Left renal cortex interstitium (tissue), 4 donors: ENCODE measurements at regions not wholly inside any gene's neighbourhood (a gene's known extent, or its start where the extent isn't known, plus 50 kb on each side); places are given as distances from the start of the nearest gene placed in this dataset.
A peak's percentile ranks its signal among the peaks of the same experiment; 100 is the strongest.

Experiments
- DNase-seq, 4 donors: peaks; one replicate each; pipeline ENCODE4 v3.0.0-alpha.2; 2013; ENCODE audit warnings: low read depth in 4 of 4, low spot score in 2 of 4, missing footprints in 1 of 4

DNA sequence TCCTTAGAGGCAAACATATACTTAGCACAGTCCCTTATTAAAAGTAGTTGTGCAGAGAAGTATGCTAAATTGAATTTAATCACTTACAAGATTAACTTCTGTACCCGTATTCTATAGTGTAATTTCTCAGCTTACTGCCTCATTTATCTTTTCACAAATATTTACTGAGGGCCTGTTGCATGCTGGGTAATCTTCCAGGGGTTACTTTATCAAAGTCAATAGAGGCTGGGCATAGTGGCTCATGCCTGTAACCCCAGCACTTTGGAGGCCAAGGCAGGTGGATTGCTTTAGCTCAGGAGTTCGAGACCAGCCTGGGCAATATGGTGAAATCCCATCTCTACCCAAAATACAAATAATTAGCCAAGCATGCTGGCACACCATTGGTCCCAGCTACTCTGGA lies 111.7 kb upstream of the RAB27B start:
- no peak for DNase-seq

DNA sequence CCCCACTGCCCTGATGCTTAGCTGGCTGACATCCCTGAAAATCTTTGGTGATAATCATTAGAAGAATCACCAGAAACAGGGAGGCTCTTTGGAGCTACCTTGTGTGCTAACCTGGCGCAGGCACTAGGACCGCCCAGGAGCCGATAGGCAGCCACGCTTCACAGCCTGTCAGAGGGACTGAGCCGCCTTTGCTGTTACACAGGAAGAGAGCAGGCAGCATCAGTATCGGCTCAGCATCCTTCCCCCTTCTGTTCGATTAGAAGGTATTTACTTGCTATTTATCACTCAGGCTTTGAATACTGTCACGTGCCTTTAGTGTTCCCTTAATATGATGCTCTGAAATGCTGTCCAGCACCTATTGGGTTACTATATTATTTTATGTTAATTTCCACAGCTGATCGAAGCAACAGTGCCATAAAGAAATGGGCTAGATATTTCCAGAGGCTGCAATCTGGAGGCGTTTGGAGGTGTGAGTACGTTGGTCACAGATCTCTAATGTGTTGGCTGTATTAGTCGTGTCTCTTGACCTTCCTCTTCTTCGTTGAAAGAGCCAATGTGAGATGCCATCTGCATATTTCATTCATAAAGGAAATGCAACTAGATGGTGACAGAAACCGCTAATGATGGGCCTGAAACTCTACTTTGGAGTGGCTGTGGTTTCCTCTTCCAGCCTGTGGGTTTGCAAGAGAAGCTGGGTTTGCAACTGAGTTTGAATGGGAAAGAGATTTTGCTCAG lies 110.4 kb upstream of the RAB27B start:
- DNase-seq: peak in 1 of 4 donors; percentile 12

DNA sequence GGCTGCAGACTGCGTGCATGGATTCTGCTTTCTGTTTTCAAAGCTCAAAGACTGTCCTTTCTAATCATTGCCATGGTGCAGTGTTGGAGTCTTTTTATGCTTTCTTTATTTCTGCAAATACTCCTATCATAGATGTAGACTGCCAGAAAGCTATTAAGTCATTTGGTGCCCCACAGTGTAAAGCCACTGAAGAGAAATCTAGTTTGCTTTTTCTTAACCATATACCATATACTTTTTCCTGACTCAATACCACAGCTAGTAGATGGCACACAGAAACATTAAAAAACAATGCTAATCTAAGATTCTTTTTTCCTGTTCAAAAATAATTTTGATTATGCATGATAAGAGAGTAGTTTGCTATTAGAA lies 109.9 kb upstream of the RAB27B start:
- no peak for DNase-seq

DNA sequence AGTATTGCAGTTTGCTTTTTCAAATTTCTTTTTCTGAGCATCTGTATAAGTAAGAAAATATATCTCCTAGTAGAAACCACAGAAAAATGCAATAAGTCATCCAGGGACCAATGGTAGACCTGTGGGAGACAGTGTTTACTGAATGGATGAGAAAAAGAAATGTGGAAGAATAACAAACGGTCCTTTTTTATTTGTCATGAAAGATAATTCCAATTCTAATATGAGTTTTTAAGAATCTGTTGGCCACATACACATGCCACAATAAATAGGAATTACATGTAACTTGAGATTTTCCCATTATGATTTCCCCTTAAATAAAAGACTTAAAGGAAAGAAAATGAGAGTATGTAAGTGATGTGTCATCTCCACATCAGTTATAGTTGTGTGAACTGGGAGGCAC lies 107.7 kb upstream of the RAB27B start:
- DNase-seq: no peak

DNA sequence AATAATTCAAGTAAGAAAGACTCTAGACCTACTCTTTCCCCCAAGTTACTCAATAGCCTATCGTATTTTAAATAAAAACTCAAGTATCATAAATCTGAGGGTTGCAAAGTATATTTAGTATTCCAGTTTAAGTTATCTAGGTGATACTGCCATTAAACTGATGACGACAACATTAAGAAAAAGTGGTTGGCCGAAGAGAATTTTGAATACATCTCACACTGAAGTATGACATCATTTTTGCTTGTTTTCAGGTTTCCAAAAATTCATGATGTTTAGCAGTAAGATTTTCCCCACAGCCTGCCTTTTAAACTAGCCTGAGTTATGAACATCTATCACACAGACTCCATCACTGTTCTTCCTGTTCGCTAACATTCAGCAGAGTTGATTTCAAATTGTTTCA lies 102.1 kb upstream of the RAB27B start:
- no peak for DNase-seq

DNA sequence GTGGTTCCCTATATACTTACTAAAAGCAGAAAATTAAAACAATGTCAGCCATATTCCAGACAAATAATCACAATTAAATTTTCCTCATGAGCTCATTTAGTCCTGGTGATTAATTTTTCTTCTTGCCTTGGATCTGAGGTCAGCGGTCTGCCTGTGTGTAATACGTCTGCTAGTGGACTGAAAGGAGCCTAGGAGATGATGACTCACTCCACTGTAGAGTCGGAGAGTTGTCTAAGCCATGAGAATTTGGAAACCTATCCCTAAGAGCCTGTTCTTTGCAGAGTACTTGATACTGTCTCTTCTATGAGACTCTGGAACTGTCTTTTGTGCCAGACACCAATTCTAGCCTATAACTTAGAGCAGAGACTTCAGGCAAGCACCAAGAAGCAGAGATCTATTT lies 94.2 kb upstream of the RAB27B start:
- no peak for DNase-seq

DNA sequence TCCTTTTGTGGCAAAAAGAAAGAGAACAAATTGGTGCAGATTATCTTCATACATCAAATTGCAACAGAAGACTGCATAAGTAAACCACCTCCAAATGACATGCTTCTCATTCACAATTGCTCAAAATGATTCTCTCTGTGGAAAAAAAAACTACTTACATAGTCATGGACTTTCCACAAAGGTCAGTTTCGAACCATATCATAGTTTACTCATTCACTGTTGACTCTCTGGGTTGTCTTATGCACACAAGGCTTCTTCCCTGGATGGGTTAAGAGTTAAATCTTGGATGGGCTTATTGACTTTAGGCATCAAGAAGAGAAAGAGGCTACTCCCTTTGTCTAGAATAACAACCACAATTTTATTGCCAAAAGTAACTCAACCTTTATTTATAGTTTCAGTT lies 91.3 kb upstream of the RAB27B start:
- DNase-seq: no peak

DNA sequence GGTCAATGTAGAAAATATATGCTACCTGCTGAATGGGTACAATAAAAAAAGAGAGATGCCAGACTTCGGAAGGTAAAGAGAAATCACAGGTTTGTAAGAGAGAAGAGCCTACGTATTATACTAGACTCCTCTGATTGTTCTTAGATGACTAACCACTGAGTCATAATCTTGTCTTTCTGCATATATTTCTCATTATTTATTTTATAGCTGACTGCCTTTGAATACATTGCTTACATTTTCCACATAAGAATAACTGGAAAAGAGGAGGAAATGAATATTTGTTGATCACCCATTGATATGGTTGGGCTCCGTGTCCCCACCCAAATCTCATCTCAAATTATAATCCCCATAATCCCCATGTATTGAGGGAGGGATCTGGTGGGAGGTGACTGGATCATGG lies 90.3 kb upstream of the RAB27B start:
- no peak for DNase-seq

DNA sequence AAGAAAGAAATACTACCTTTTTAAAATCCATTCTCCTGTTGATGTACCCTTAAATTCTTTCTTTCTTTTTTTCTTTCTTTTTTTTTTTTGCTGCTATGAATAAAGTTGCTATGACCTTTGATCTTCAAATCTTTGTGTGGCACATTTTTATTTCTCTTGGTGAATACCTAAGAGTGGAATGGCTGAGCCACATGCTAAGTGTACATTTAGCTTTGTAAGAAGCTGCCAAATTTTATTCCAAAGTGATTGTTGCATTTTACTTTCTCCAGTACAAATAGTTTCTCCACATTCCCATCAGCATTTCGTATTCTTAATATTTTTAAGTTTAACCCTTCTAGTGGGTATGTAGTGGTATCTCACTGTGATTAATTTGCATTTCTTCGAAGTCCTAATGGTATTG lies 88.8 kb upstream of the RAB27B start:
- DNase-seq: no peak

DNA sequence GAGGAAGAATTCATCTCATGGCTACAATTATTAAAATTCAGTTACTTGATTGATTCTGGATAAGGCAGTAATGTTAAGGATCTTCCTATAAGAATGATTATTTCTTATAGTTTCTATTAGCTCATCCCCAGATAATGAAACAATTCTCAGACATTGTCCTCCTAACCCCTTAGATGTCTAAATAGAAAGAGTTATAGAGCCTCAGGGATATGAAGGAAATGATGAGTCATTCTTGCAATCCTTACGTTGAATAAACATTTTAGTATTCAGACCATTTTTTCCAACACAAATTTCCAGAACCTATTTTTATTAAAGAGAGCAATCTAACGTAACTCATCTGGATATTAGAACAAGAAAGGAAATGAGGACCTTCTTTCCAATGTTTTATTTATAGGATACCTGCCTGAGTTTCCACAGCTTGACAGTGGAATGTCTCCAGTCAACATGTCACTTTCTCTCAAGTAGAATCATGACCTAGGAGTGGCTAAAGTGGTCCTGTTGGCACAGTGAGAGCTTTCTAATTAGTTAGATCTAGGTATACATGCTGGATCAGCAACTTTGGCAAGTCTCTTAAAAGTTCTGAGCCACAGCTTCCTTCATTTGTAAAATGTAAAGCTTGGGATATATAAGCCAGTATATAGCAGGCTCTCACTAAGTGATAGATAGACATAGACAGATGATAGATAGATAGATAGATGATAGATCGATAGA lies 88.0 kb upstream of the RAB27B start:
- no peak for DNase-seq

DNA sequence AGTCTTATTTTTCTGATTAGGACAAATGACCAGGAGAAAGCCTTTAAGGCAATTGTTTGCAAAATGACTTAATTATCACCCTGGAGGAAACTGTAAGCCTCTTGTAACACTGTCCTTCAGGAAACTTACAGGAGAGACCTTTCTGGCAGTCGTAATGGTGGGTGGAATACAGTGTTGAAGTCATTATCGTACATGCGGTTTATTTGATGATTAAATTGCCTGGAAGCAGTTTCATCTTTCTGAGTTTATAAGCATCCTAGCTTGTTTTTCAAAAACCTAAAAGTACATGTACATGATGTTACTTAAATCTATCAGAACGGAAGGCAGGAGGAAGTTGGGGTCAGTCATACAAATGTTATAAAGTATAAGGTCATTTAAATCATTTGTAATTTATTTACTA lies 86.2 kb upstream of the RAB27B start:
- no peak for DNase-seq

DNA sequence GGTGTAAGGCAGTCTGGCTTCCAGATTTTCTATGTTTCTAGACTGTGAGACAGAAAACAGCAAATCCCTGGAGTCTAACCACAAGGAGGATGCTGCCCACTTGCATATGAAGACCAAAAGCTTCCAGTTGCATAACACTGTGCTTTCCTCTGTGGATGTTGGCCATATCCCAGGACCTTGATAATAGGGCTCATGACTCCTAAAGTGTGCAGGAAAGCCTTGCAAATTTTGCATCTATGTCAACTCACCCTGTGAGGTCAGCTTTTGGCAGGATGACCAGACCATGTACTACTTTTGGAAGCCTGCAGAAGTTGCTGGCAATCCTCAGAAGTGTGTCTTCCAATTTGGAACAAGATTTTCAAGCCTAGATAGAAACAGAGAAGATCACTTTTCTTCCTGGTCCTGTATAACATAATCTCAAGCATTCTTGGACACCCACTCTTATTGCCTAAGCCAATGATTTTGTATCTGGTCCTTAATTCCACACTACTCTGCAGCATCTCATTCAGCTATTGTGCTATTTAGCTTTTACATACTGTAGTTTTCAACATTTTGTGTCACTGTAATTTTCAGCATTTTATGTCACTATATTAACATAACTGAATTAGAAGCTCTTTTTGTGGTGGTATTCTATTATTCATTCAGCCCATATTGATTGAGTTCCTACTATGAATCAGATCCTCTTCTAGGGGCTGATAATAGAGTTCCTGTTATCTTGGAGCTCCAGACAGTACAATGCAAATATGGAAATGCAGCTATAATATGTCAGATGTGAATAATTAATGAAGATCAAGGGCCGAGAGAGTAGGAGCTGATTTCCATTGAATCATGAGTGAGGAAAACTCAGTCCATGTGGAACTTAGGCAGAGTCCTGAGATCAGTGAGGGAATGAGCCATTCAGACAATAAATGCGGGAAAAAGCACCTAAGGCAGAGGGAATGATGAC lies 85.3 kb upstream of the RAB27B start:
- DNase-seq: no peak

DNA sequence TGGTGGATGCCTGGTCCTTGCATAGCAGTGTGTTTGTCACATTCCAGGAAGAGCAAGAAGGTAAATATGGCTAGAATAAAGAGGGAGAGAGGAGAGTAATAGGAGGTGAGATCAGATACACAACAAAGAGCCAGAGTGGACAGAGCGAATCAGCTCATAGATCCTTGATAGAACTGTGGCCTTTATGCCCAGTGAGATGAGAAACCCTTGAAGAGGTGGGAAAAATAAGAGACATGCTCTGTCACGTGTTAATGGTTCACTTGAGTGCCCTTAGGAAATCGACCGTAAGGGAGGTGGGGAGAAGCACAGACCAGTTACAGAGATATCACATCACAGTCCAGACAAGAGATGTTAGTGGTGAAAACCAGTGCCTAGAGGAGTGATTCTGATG lies 84.7 kb upstream of the RAB27B start:
- no peak for DNase-seq

DNA sequence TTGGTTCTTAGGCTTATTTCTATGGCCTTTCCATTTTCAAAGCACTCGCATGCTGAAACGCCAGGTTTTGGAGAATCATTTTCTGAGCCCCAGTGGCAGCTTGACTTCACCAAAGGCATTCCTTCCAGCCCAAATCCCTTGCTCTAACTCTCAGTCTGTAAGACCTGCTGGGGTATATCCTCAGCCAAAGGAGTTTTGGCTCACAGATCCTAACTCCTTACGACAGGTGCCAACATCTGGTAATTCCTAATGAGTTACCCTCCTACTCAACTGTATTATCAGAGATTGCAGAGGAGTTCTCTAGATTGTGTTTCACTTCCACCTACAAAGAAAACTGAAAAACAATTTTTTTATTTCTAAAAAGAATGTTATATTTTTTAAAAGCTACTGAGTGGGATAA lies 79.0 kb upstream of the RAB27B start:
- no peak for DNase-seq

DNA sequence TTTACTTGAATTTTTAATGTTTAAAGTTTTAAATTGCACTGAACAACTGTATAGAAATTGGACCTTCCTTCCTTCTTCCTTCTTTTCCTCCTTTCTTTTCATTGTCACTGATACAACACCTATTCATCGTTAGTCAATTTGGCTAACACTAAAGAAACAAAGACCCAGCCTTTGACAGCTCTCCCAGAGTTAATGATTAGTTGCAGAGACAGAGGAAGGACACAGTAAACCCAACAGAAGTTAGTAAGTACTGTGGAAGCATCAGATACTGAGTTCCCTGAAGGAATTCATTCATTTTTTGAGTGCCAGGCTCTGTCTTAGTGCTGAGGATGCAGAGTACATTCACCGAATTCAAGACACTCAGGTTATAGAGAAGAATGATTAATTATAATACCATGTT lies 77.9 kb upstream of the RAB27B start:
- no peak for DNase-seq

DNA sequence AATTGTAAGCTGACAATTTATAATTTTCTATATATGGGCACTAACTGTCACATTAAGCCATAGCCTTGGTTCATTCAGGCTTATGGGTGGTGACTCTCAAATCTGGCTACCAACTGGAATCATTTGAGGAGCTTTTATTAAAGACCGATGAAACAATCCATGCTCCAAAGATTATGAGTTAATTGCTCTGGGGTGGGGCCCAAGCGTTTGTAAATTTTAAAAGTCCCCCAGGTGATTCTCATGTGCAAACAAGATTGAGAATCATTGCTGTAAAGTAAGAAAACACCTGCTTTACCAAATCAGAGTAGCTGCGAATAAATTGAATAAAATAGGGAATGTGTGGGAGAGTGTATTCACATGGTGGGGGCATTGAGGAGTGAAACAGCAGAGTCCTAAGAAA lies 76.1 kb upstream of the RAB27B start:
- DNase-seq: no peak

DNA sequence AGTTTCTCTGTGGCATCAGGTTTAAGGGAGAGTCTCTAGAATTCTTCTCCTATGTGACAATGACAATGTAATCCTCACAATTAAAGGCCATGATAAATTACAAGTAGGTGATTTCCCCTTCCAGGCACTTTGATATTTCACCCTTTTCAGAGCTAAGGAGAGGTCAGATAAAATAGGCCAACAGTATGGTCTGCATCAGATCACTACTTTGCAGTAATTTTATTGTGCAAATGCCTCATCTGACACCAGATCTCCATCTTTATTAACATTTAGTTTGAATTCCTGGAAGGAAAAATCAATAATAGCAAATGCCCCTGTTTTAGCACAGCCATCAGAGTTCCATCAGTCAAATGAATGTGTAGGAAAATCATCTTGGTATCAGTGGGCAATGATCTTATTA lies 72.8 kb upstream of the RAB27B start:
- no peak for DNase-seq

DNA sequence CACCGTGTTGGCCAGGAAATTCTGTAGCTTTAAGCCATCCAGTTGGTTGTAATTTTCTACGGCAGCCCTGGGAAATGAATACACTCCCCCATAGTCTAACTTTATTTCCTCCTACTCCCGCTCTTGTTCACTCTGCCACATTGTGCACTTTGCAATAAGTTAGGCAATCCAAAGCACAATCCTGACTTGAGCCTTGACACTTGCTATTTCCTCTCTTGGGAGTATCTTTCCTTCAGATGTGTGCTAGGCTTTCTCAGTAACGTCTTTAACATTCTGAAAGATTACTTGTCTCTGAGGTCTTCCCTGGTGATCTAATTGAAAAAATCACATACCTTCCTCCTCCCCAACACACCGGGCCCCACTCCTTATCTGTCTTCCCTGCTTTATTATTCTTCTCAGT lies 65.9 kb upstream of the RAB27B start:
- no peak for DNase-seq

DNA sequence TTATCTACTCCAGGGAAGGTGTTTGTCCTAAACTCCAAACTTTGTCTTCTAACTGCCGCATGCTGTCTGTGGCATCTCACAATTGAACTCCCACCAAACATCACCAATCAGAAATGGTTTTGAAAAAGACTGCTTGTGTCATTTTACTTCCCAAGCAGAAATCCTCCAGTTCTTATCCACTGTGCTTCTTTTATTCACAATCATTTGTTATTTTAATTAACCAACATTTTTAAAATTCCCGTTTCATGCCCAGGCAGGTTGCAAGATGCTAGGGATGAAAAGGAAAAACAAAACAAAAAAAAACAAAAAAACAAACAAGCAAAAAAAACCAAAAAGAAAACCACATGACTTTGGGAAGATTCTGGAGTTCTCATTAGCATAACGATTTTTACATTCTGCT lies 63.5 kb upstream of the RAB27B start:
- DNase-seq: no peak

DNA sequence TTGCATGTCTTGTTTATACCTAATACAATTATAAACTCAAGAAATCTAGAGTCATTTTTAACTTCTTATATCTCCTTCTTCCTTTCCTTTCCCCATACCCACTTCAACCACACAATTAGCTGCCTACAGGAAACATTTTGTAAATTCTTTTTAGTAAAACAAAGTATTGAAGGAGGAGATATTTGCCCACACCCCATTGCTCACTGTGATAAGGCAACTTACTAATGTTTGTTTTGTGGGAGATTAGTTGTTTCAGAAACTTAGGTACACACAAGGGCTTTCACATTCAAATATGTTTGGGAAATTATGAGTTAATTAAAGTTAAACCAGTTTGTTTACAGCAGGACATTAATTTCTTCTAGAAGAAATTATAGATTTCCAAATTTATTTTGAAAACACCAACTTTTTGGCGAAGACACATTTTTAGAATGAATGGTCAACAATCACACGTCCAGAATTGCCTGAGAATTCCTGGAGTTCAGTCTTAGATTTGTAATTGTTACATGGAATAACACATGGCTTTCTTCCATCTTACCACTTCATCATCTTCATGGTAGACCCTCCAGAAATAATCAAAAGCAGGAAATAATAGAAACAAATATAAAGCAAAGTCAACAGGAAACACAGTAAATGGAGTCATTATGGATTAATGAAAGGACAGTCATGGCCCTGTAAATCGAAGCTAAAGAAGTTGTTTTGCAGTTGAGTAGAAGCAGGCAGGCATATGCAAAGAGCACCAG lies 62.5 kb upstream of the RAB27B start:
- no peak for DNase-seq

DNA sequence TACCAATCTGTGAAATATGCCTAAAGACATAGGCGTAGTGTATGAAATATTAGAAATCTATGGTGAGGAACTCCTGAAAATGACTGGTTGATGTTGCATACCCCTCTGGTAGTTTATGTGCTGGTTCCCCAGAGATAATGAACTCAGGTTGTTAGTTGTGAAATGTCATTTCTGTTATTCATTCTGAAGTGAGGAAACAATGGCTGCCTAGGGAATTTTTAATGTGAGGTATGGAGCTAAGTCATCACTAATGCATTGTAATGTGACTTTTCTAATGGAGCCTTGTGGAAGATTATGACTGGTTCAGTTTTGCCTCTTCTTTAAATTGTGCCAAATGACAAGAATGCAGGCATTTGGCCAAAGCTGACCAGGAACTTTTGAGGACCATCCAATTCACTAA lies 61.6 kb upstream of the RAB27B start:
- no peak for DNase-seq
